SK-N-DZ (cell line): ENCODE measurements at regions not wholly inside any gene's neighbourhood (a gene's known extent, or its start where the extent isn't known, plus 50 kb on each side); places are given as distances from the start of the nearest gene placed in this dataset.
A peak's percentile ranks its signal among the peaks of the same experiment; 100 is the strongest.

Experiments used
- DNase-seq: peaks from one replicate; pipeline ENCODE4 v3.0.0-alpha.2; 2015; ENCODE audit warnings: low spot score

DNA sequence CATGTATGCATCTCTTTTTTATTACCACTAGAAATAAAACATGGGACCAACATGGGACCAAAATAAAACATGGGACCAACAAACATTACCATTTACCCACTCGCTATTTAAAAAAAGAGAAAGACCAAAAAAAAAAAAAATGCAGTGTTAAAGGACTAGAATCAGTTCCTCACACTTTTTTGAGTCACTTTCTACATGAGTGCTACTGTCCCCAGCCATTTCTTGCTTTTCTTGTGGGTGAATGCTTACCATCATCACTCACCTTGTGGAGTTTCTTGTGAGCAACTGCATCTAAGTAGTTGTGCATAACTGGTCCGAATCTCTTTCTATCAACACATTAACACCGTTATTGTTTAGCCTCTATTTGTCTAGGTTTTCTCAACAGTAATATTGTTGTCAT lies 493.6 kb upstream of the RIOK2 start:
- DNase-seq, result no peak

DNA sequence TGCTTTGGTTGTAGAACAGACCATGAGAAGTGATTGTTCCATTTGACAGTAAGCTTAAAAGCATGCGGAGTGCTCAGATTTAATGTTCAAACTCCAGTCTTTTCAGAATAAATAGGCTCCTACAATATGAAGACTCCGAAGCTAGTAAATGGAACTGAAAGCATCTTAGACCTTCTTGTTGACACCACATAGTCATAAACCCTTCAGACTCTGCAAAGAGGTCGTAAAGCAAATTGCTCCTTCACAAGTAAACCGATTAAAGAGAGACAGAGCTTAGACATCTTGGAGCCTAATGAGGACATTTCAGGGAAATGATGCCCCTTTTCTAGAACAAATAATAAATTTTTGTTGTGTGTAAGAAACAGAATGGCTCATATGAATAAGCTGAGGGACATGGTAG lies 511.0 kb upstream of the RIOK2 start:
- no peak for DNase-seq

DNA sequence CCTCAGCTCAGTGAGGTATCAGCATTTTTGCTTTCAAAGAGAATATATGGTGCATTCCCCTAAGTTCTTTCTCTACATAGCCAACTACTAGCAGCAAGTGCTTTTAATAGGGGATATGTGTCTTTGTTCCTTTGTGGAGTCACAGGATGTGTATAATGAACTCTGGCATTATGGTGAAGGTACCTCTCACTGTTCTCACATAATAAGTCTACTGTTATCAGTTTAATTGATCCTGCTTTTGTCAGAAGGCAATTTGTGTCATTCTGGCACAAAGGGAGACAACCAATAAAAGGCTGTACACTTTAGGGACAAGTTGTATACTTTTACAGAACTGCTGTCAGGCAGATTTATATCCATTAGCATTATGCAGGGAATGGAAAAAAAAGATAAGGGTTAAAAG lies 531.4 kb upstream of the RIOK2 start:
- DNase-seq, result peak; percentile 6

DNA sequence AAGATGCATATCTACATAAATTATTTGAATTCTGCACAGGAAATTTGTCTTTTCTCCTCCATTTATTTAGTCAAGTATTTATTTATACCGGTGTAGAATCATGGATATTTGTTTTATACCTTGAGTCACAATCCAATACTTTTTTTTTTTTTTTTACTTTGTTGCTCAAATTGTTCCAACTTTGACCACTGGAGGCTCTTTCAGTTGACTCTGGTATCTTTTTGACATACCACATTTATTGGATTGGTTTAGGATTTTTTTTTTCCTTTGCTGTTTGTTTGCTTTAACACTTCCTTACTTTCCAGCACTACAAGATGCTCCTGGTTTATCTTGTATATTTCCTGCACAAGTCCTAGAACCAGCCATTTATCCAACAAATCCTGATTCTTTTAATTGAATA lies 543.1 kb upstream of the RIOK2 start:
- DNase-seq, result no peak

GRCh38 chr5:97728920-97729319 lies 545.9 kb upstream of the RIOK2 start:
- no peak for DNase-seq

DNA sequence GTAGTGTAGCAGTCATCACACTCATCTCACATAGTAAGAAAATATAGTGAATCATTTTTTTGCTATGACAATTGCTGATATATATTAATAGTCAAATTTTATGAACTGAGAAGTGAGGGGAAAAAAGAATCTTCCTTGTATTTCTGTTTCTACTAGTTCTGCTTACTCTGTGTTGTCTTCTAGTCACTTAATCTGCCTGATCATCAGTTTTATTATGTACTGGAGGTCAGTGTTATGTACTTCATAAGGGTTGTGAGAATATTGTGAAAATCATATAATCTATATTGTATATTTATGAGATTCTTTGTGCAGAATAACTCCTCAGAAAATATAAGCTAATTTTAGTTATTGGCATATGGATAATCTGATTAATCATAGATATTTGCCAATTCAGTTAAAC lies 546.9 kb upstream of the RIOK2 start:
- DNase-seq, result no peak

DNA sequence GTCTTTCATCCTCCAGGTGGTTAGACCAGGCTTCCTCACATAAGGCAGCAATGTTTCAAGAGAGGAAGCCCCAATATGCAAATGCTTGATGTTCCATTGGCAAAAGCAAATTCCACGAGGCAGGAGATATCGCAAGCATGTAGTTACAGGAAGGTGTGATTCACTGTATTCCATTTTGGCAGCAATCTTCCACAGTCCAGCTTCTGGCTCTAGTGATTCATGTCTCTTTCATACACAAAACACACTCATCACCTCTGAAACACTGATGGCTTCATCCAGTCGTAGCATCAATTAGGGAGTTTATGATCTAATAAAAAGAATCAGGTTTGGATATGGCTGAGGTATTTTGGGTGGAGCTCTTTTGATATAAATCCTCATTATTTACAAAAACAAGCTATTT lies 552.2 kb upstream of the RIOK2 start:
- DNase-seq, result no peak

GRCh38 chr5:97737608-97738007 lies 554.6 kb upstream of the RIOK2 start:
- no peak for DNase-seq

GRCh38 chr5:97745817-97746216 lies 562.8 kb upstream of the RIOK2 start:
- DNase-seq, result no peak

DNA sequence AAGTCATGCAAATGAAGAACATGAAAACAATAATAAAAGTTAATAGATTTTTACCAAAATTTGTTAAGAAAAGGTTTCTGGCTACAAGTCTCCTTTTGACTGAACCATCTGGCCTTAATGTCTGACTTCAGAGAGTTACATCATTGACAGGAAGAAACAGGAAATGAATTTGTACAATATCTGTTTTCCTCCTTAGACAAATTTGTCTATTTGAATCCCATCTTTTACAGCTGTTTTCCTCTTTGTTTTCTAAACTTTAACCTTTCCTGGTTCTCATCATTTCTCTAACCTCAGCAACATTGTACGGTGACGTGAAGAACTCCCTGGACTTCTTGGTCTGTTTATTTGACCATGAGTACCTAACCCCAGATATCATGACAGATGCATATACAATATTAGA lies 567.5 kb upstream of the RIOK2 start:
- no peak for DNase-seq

DNA sequence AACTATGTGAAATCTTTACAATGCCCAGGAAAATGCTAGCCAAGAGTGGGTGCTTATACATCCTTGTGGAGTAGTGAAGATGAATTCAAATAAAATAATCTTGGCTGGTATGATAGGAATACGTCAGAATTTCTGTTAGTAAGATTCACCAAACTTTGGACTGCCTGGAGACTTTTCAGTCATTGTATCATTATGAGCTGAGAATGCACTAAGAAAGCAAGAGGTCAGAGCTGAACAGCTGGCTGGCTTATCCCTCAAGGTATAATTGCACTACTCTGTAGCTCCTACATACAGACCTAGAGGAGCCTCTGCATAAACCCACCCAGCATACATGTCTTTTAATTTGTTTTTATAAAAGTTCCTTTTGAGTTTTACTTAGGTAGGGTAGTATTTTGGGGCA lies 568.5 kb upstream of the RIOK2 start:
- no peak for DNase-seq

- no peak for DNase-seq
Measured at GRCh38 chr5:97752871-97753270, 569.8 kb upstream of the RIOK2 start.

DNA sequence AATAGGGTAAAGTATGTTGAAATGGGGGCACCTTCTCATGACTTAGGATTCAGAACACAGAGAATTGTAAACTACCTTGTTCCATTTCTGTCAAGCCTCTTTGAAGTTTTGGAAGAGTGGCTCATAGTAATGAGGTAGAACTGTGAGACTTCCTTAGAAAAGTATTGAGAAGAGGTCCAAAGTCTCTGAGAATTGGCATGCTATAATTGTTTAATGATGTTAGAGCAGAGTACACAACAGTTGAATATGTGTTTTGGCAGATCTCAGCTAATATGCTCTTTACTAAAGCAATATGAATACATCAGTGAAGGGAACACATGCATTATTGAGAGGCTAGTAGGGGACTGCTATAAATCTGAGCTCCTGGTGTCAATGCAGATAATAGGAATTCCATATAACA lies 579.4 kb upstream of the RIOK2 start:
- DNase-seq, result no peak

- no peak for DNase-seq
Measured at GRCh38 chr5:97764700-97765099, 581.7 kb upstream of the RIOK2 start.

DNA sequence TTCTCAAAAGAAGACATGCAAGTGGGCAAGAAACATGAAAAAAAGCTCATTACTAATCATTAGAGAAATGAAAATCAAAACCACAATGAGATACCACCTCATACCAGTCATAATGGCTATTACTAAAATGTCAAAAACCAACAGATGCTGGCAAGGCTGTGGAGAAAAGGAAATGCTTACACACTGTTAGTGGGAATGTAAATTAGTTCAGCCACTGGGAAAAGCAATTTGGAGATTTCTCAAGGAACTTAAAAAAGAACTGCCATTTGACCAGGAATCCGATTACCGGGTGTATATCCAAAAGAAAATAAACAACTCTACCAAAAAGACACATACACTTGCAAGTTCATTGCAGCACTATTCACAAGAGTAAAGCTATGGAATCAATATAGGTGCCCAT lies 595.4 kb upstream of the RIOK2 start:
- no peak for DNase-seq

- DNase-seq, result no peak
Measured at GRCh38 chr5:97788369-97788768, 605.3 kb upstream of the RIOK2 start.

DNA sequence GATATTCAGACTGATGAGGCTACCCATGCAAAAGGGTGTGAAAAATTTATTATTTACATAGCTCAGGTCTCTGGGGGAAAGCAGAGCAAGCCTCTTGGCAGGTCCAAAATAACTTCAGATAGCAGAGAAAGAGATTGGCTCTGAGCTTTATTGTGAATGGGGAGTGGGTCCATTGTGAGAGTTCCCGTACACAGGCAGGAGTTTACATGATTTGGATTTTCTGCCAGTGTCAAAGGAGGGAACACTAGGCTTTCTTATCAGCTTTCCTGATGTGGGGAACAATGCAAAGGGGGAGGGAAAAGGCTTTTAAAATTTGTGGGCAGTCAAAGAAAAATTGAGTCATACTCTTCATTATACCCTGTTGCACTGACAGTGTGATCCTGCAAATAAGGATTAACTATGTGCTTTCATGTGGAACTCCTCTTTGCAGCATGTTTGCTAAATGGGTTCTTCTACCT lies 615.0 kb upstream of the RIOK2 start:
- no peak for DNase-seq

DNA sequence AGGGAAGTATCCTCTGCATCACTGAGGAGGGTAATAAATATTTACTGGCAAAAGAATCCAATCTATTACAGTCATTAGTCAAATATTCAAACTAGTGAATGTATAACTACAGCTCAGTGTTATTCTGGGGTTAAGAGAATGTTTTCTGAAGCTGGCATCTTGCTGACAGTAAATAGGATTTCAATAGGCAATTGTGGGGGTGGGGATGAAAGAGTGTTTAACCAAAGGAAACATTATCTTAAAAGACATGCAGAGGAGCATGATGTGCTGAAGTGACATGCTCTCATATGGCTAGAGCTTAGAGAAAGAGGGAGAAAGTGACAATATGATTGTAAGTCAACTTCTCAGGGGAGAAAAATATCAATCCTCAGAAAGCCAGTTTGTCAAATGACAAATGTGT lies 618.4 kb upstream of the RIOK2 start:
- no peak for DNase-seq

DNA sequence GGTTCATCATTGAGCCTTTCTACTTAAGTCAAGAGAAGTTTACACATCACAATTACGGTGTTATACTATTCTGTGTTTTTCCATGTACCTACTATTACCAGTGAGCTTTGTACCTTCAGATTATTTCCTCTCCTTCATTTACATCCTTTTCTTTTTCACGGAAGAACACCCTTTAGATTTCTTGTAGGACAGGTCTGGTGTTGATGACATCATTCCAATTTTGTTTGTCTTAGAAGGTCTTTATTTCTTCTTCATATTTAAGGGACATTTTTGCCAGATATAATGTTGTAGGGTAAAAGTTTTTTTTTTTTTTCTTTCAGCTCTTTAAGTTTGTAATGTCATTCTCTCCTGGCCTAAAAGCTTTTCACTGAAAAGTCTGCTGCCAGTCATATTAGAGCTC lies 637.1 kb upstream of the RIOK2 start:
- DNase-seq, result no peak

GRCh38 chr5:97832645-97833296 lies 649.7 kb upstream of the RIOK2 start:
- DNase-seq, result no peak

DNA sequence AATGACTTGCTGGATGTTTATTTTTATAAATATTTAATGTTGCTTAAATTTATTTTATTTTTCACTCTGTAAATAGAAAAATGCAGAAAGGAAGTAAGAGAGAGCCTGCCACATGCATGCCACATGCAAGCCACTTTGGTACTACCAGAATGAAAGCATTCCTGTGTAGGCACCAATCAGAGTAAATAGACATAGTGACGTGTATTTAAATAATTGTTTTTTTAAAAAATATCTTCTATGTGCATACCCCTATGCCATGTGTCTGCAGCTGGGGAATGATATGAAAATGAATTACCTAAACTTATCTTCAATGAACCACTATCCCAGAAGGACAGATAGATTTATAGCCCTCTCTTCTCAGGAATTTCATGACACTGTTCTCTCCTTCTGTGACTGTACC lies 651.5 kb upstream of the RIOK2 start:
- no peak for DNase-seq

DNA sequence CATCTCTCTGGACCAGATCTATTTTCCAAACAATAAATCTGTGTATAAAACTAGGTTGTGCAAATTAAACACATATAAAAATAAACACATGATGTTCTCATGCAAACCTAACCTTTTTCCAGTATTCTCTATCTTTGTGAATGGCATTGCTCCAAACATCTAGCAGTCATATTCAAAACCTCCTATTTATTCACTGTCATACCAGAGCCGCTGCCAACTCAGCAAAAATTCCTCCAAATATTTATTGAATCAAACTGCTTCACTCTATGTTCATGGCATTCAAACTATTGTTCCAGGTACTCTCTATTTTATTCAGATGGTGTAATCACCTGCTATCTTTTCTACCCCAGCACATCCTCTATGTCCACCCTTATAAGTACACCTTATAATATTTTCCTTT lies 652.1 kb upstream of the RIOK2 start:
- DNase-seq, result no peak

DNA sequence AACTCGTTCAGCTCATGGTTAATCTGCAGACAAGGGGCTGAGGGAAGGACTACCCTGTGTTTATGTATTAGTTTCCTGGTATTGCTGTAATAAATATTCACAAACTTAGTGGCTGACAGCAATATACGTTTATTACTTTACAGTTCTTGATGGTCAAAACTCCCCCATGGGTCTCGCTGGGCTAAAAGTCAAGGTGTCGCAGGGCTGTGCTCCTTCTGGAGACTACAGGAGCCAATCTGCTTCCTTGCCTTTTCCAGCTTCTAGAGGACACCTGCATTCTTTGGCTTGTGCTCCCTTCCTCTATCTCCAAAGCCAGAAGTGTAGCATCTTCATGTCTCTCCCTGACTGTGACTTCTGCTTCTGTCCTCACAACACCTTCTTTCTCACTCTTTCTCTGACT lies 653.8 kb upstream of the RIOK2 start:
- DNase-seq, result no peak

GRCh38 chr5:97838214-97838613 lies 655.2 kb upstream of the RIOK2 start:
- no peak for DNase-seq
